Parathyroid adenoma (tissue), 2 donors: ENCODE measurements at regions not wholly inside any gene's neighbourhood (a gene's known extent, or its start where the extent isn't known, plus 50 kb on each side); places are given as distances from the start of the nearest gene placed in this dataset.

Experiments
- H2AFZ ChIP-seq: fragments of 300-600 bp; sonication (generic); one replicate; pipeline ENCODE4 v1.7.0; 2017; ENCODE audit warnings: antibody characterized with exemption, mild to moderate bottlenecking
- H3K27ac ChIP-seq: fragments of 300-600 bp; sonication (generic); one replicate; pipeline ENCODE4 v1.7.0; 2017
- H3K27me3 ChIP-seq: fragments of 300-600 bp; sonication (generic); one replicate; pipeline ENCODE4 v1.7.0; 2017; ENCODE audit warnings: low read length; ENCODE audit not compliant: control insufficient read depth, insufficient read depth
- H3K36me3 ChIP-seq: fragments of 300-600 bp; sonication (generic); one replicate; pipeline ENCODE4 v1.7.0; 2017; ENCODE audit warnings: low read length; ENCODE audit not compliant: control insufficient read depth, insufficient read depth
- H3K4me1 ChIP-seq: fragments of 300-600 bp; sonication (generic); one replicate; pipeline ENCODE4 v1.7.0; 2017; ENCODE audit warnings: control low read depth
- H3K4me2 ChIP-seq: fragments of 300-600 bp; sonication (generic); one replicate; pipeline ENCODE4 v1.7.0; 2017; ENCODE audit warnings: low read length
- H3K4me3 ChIP-seq: fragments of 300-600 bp; sonication (generic); one replicate; pipeline ENCODE4 v1.7.0; 2017; ENCODE audit warnings: low read depth, low read length
- H3K79me2 ChIP-seq: fragments of 300-600 bp; sonication (generic); one replicate; pipeline ENCODE4 v1.7.0; 2017; ENCODE audit warnings: control low read depth
- H3K9ac ChIP-seq: fragments of 300-600 bp; sonication (generic); one replicate; pipeline ENCODE4 v1.7.0; 2017; ENCODE audit warnings: mild to moderate bottlenecking
- H3K9me3 ChIP-seq: fragments of 300-600 bp; sonication (generic); one replicate; pipeline ENCODE4 v1.7.0; 2017; ENCODE audit warnings: low read length; ENCODE audit not compliant: control insufficient read depth
- TF ChIP-seq, protein P1 (sequence below): fragments of 300-600 bp; sonication (generic); IDR thresholded peaks from one replicate; pipeline ENCODE4 v1.7.0; 2017; ENCODE audit warnings: antibody characterized with exemption, mild to moderate bottlenecking
- donor health status: primary hyperparathyroidism.

GRCh38 chr6:168215121-168215808 is 104.3 kb downstream of the DACT2 start:
- H3K27ac ChIP-seq: no peak overlapping the region
- H3K9me3 ChIP-seq: no peaks in the 10 kb centered on the region
- no peaks in the 10 kb centered on the region for H3K27me3 ChIP-seq
- no peak overlapping the region for H3K4me3 ChIP-seq
- no peak overlapping the region for H2AFZ ChIP-seq
- no peaks in the 10 kb centered on the region for H3K36me3 ChIP-seq
- H3K79me2 ChIP-seq: no peaks in the 10 kb centered on the region
- H3K9ac ChIP-seq: no peak overlapping the region
- TF ChIP-seq, protein P1, sequence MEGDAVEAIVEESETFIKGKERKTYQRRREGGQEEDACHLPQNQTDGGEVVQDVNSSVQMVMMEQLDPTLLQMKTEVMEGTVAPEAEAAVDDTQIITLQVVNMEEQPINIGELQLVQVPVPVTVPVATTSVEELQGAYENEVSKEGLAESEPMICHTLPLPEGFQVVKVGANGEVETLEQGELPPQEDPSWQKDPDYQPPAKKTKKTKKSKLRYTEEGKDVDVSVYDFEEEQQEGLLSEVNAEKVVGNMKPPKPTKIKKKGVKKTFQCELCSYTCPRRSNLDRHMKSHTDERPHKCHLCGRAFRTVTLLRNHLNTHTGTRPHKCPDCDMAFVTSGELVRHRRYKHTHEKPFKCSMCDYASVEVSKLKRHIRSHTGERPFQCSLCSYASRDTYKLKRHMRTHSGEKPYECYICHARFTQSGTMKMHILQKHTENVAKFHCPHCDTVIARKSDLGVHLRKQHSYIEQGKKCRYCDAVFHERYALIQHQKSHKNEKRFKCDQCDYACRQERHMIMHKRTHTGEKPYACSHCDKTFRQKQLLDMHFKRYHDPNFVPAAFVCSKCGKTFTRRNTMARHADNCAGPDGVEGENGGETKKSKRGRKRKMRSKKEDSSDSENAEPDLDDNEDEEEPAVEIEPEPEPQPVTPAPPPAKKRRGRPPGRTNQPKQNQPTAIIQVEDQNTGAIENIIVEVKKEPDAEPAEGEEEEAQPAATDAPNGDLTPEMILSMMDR: no peak
- H3K4me2 ChIP-seq: no peak overlapping the region
- no peaks in the 10 kb centered on the region for H3K4me1 ChIP-seq

GRCh38 chr6:168214586-168215104 is 104.9 kb downstream of the DACT2 start:
- Histone ChIP-seq H3K36me3 (no peaks in the 10 kb centered on the region), H3K27ac (no peak overlapping the region), H3K9me3 (no peaks in the 10 kb centered on the region), H3K27me3 (no peaks in the 10 kb centered on the region), H3K4me1 (no peaks in the 10 kb centered on the region), H3K9ac (no peak overlapping the region), H3K4me3 (no peak overlapping the region), H3K4me2 (no peak overlapping the region), H3K79me2 (no peaks in the 10 kb centered on the region), H2AFZ (no peak overlapping the region)
- TF ChIP-seq, protein P1: no peak

- H3K27me3 ChIP-seq: no peaks in the 10 kb centered on the region
- no peak overlapping the region for H2AFZ ChIP-seq
- no peak overlapping the region for H3K4me3 ChIP-seq
- no peaks in the 10 kb centered on the region for H3K36me3 ChIP-seq
- H3K4me2 ChIP-seq: no peak overlapping the region
- H3K9ac ChIP-seq: no peak overlapping the region
- H3K4me1 ChIP-seq: no peaks in the 10 kb centered on the region
- H3K27ac ChIP-seq: no peak overlapping the region
- TF ChIP-seq, protein P1: no peak
- no peaks in the 10 kb centered on the region for H3K79me2 ChIP-seq
- H3K9me3 ChIP-seq: no peaks in the 10 kb centered on the region
These were observed 106.5 kb downstream of the DACT2 start for GRCh38 chr6:168213121-168213524.

- H3K4me1 ChIP-seq: no peaks in the 10 kb centered on the region
- H3K27me3 ChIP-seq: no peaks in the 10 kb centered on the region
- no peak overlapping the region for H2AFZ ChIP-seq
- no peak overlapping the region for H3K27ac ChIP-seq
- TF ChIP-seq, protein P1: no peak
- H3K4me3 ChIP-seq: no peak overlapping the region
- no peaks in the 10 kb centered on the region for H3K79me2 ChIP-seq
- no peak overlapping the region for H3K4me2 ChIP-seq
- no peaks in the 10 kb centered on the region for H3K9me3 ChIP-seq
- no peak overlapping the region for H3K9ac ChIP-seq
- H3K36me3 ChIP-seq: no peaks in the 10 kb centered on the region
These were observed 107.2 kb downstream of the DACT2 start for GRCh38 chr6:168212362-168212761.

DNA sequence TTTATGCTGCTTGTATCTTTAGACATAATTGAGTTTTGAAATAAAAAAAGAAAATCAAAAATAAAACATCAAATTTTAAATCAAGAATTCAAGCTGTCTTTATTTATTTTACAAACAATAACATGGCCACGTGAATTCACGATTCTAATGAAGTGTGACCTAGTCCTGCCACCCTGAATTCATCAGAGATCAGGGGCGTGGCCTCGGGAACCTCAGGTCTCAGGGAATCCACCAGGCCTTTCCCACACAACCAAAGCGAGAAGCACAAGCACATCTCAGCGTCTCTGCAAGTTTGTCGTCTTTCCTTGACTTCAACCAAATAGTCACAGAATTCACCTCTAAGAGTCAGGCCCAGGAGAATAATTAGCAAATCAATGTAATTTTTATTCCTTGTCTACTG is 107.9 kb downstream of the DACT2 start:
- Histone ChIP-seq H2AFZ (no peak overlapping the region), H3K36me3 (no peaks in the 10 kb centered on the region), H3K27me3 (no peaks in the 10 kb centered on the region), H3K4me1 (no peaks in the 10 kb centered on the region), H3K4me2 (no peak overlapping the region), H3K9ac (no peak overlapping the region), H3K27ac (no peak overlapping the region), H3K4me3 (no peak overlapping the region), H3K9me3 (no peaks in the 10 kb centered on the region), H3K79me2 (no peaks in the 10 kb centered on the region)
- TF ChIP-seq, protein P1: no peak
